KMS-11 (cell line): ENCODE measurements at regions not wholly inside any gene's neighbourhood (a gene's known extent, or its start where the extent isn't known, plus 50 kb on each side); places are given as distances from the start of the nearest gene placed in this dataset.

Source experiments
- H2AFZ ChIP-seq: fragments of 200-600 bp; sonication (generic); 2 replicates; pipeline ENCODE4 v1.6.1; 2016; ENCODE audit warnings: antibody characterized with exemption, mixed run types, low read depth
- H3K27ac ChIP-seq: fragments of 200-600 bp; sonication (generic); 2 replicates; pipeline ENCODE4 v1.6.1; 2016; ENCODE audit warnings: mild to moderate bottlenecking, mixed run types
- H3K27me3 ChIP-seq: fragments of 200-600 bp; sonication (generic); 2 replicates; pipeline ENCODE4 v1.6.1; 2017; ENCODE audit warnings: mild to moderate bottlenecking, low read depth, mixed run types, moderate library complexity; ENCODE audit not compliant: insufficient read depth
- H3K36me3 ChIP-seq: fragments of 200-600 bp; sonication (generic); 2 replicates; pipeline ENCODE4 v1.6.1; 2017; ENCODE audit warnings: mild to moderate bottlenecking, mixed run types; ENCODE audit not compliant: insufficient read depth
- H3K4me1 ChIP-seq: fragments of 200-600 bp; sonication (generic); 2 replicates; pipeline ENCODE4 v1.6.1; 2016; ENCODE audit warnings: mild to moderate bottlenecking, low read depth, mixed run types; ENCODE audit not compliant: poor library complexity, severe bottlenecking
- H3K4me2 ChIP-seq: fragments of 200-600 bp; sonication (generic); 2 replicates; pipeline ENCODE4 v1.7.0; 2016; ENCODE audit warnings: mild to moderate bottlenecking, mixed run types
- H3K4me3 ChIP-seq: fragments of 200-600 bp; sonication (generic); IDR thresholded peaks from 2 replicates; pipeline ENCODE4 v1.6.1; 2017; ENCODE audit warnings: low read depth, low read length, mixed read lengths; ENCODE audit not compliant: insufficient read depth
- H3K79me2 ChIP-seq: fragments of 200-600 bp; sonication (generic); 2 replicates; pipeline ENCODE4 v1.6.1; 2016; ENCODE audit warnings: low read depth, mixed run types; ENCODE audit not compliant: insufficient read depth
- H3K9ac ChIP-seq: fragments of 200-600 bp; sonication (generic); 2 replicates; pipeline ENCODE4 v1.6.1; 2016; ENCODE audit warnings: mild to moderate bottlenecking, mixed run types
- H4K20me1 ChIP-seq: fragments of 200-600 bp; sonication (generic); 2 replicates; pipeline ENCODE4 v1.6.1; 2016; ENCODE audit warnings: mild to moderate bottlenecking, mixed run types; ENCODE audit not compliant: insufficient read depth
- TF ChIP-seq, protein P1 (sequence below): fragments of 200-600 bp; sonication (generic); conservative IDR thresholded peaks from 2 replicates; pipeline ENCODE4 v1.6.1; 2017; ENCODE audit warnings: low read depth, mild to moderate bottlenecking, antibody characterized with exemption, low read length, moderate library complexity, mixed read lengths

DNA sequence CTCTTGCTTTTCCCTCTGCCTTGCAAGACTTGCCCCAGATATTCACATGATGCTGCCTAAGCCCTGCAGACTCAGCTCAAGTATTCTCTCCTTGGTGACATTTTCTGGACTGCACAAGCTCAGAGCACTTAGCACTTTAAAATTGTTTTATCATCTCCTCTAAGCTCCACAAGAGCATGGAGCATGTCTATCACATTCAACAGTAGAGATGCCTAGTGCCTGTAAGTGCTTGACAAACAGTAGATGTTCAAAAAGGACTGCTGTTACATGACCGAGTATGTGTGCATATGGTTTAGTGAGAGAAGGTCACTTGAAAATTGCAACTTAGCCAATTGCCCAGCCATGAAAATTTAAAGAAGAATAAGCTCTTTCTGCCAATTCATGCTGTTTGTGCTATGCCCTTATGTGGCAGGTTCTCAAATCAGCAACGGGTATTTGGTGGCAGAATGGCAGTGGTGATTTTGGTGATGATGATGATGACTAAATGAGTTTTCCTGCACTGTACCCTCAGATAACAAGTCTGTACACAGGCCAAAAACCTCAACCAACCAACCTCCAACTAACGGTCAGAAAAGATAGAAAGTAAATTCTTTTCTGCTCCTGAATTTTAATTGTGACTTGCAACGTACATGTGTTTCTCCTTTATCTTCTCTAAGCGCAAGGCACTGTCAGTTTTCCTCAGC is 647.2 kb upstream of the UBE2E2 start:
- H3K27ac ChIP-seq = no peak overlapping the region
- TF ChIP-seq, protein P1, sequence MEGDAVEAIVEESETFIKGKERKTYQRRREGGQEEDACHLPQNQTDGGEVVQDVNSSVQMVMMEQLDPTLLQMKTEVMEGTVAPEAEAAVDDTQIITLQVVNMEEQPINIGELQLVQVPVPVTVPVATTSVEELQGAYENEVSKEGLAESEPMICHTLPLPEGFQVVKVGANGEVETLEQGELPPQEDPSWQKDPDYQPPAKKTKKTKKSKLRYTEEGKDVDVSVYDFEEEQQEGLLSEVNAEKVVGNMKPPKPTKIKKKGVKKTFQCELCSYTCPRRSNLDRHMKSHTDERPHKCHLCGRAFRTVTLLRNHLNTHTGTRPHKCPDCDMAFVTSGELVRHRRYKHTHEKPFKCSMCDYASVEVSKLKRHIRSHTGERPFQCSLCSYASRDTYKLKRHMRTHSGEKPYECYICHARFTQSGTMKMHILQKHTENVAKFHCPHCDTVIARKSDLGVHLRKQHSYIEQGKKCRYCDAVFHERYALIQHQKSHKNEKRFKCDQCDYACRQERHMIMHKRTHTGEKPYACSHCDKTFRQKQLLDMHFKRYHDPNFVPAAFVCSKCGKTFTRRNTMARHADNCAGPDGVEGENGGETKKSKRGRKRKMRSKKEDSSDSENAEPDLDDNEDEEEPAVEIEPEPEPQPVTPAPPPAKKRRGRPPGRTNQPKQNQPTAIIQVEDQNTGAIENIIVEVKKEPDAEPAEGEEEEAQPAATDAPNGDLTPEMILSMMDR = no peak
- H3K9ac ChIP-seq = no peak overlapping the region
- H2AFZ ChIP-seq = no peak overlapping the region
- H3K36me3 ChIP-seq = no peaks in the 10 kb centered on the region
- H3K27me3 ChIP-seq = no peaks in the 10 kb centered on the region
- no peaks in the 10 kb centered on the region for H4K20me1 ChIP-seq
- H3K79me2 ChIP-seq = no peaks in the 10 kb centered on the region
- H3K4me2 ChIP-seq = no peak overlapping the region
- no peaks in the 10 kb centered on the region for H3K4me1 ChIP-seq
- H3K4me3 ChIP-seq = no peak overlapping the region

DNA sequence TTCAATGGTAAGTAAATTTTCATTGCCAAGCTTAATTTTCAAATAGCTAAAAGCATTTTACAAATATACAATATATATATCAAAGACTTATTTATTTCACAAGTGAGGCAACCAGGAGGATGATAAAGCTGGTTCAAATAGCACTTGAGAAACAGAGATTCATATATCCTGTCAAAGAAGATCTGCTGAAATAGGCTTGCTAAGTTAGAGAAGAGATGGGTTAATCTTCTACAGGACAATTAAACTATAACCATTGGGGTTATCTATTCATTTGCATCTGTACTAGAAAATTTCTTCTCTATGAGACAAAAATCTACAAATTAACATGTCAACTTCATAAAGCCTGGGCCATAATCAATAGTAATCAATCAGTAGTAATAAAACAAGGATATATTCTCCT is 637.7 kb upstream of the UBE2E2 start:
- H3K4me2 ChIP-seq = no peak overlapping the region
- H3K27ac ChIP-seq = no peak overlapping the region
- no peaks in the 10 kb centered on the region for H4K20me1 ChIP-seq
- H3K4me1 ChIP-seq = no peaks in the 10 kb centered on the region
- no peak overlapping the region for H3K9ac ChIP-seq
- no peaks in the 10 kb centered on the region for H3K36me3 ChIP-seq
- H2AFZ ChIP-seq = no peak overlapping the region
- no peaks in the 10 kb centered on the region for H3K27me3 ChIP-seq
- no peak overlapping the region for H3K4me3 ChIP-seq
- TF ChIP-seq, protein P1 = no peak
- no peaks in the 10 kb centered on the region for H3K79me2 ChIP-seq

DNA sequence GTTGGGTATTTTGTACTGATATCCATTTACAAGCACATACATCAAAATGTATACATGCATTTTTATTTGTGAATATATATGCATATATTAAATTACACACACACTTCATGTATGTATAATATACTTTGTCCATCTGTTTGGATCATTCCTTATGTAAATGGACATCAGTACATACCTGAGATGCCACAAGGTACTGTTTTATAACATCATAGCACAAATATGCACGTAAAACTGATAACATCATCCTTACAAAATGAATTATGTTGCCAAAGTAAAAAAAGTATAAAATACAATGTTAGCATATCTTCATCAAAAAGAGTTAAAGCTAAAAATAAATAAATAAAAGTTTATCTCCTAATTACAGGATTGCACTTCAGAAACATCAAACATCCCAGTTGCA is 634.8 kb upstream of the UBE2E2 start:
- H3K36me3 ChIP-seq = no peaks in the 10 kb centered on the region
- H2AFZ ChIP-seq = no peak overlapping the region
- H3K4me2 ChIP-seq = no peak overlapping the region
- H3K9ac ChIP-seq = no peak overlapping the region
- H3K4me1 ChIP-seq = no peaks in the 10 kb centered on the region
- H3K27ac ChIP-seq = no peak overlapping the region
- no peak overlapping the region for H3K4me3 ChIP-seq
- no peaks in the 10 kb centered on the region for H3K27me3 ChIP-seq
- TF ChIP-seq, protein P1 = no peak
- no peaks in the 10 kb centered on the region for H4K20me1 ChIP-seq
- no peaks in the 10 kb centered on the region for H3K79me2 ChIP-seq

DNA sequence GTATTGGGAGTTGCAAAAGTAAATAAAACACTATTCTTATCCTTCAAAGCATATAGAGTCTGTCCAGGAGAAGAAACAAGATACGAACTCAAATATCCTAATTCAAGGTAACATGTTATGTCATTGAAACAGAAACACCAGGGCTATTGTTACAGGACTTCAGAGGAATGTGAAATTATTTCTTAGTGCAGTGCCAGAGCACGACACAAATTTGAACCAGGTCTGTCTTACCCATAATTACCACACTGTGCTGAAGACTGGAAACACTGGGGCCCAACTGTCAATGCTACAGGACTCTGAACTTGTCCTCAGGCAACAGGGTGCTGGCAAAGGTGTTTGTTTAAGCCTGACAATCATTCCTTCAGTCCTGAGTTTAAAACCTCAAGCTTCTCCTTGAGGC is 633.6 kb upstream of the UBE2E2 start:
- Histone ChIP-seq H3K36me3 (no peaks in the 10 kb centered on the region), H3K27ac (no peak overlapping the region), H3K4me2 (no peak overlapping the region), H2AFZ (no peak overlapping the region), H4K20me1 (no peaks in the 10 kb centered on the region), H3K9ac (no peak overlapping the region), H3K27me3 (no peaks in the 10 kb centered on the region), H3K79me2 (no peaks in the 10 kb centered on the region), H3K4me1 (no peaks in the 10 kb centered on the region), H3K4me3 (no peak overlapping the region)
- TF ChIP-seq, protein P1 = no peak
